ENCODE measurements at regions not wholly inside any gene's neighbourhood (a gene's known extent, or its start where the extent isn't known, plus 50 kb on each side); places are given as distances from the start of the nearest gene placed in this dataset.
"Not testable (repeated sequence)": the region's sequence is repeated elsewhere in the genome, so short reads cannot be mapped to it uniquely, and the experiment has no call there.

GRCh38 chr4:114034189-114034588, 54.7 kb upstream of the ARSJ start:
- no peak for DNase-seq (ENCODE audit: low read depth)

GRCh38 chr4:114036426-114036825, 57.0 kb upstream of the ARSJ start:
- no peak for DNase-seq (ENCODE audit: low read depth)

GRCh38 chr4:114036864-114037263, 57.4 kb upstream of the ARSJ start:
- DNase-seq (ENCODE audit: low read depth) = no peak

GRCh38 chr4:114037988-114038387, 58.5 kb upstream of the ARSJ start:
- DNase-seq (ENCODE audit: low read depth) = no peak

- no peak for DNase-seq (ENCODE audit: low read depth)
Observed at GRCh38 chr4:114038762-114039387, 59.4 kb upstream of the ARSJ start.

GRCh38 chr4:114040319-114041116, 61.1 kb upstream of the ARSJ start:
- DNase-seq (ENCODE audit: low read depth) = no peak

- DNase-seq (ENCODE audit: low read depth) = no peak
Observed at GRCh38 chr4:114041117-114041475, 61.6 kb upstream of the ARSJ start.

- no peak for DNase-seq (ENCODE audit: low read depth)
Observed at GRCh38 chr4:114043116-114043515, 63.7 kb upstream of the ARSJ start.

- not testable (repeated sequence) for DNase-seq (ENCODE audit: low read depth)
Observed at GRCh38 chr4:114044351-114044750, 64.9 kb upstream of the ARSJ start.

GRCh38 chr4:114046331-114046730, 66.9 kb upstream of the ARSJ start:
- no peak for DNase-seq (ENCODE audit: low read depth)

GRCh38 chr4:114048154-114048553, 68.7 kb upstream of the ARSJ start:
- DNase-seq (ENCODE audit: low read depth) = not testable (repeated sequence)

- DNase-seq (ENCODE audit: low read depth) = no peak
Observed at GRCh38 chr4:114052227-114052626, 72.8 kb upstream of the ARSJ start.

GRCh38 chr4:114056599-114056998, 77.2 kb upstream of the ARSJ start:
- no peak for DNase-seq (ENCODE audit: low read depth)

GRCh38 chr4:114057746-114058145, 78.3 kb upstream of the ARSJ start:
- DNase-seq (ENCODE audit: low read depth) = no peak

- DNase-seq (ENCODE audit: low read depth) = no peak
Observed at GRCh38 chr4:114062499-114062898, 83.1 kb upstream of the ARSJ start.

GRCh38 chr4:114072781-114073180, 93.3 kb upstream of the ARSJ start:
- no peak for DNase-seq (ENCODE audit: low read depth)

- DNase-seq (ENCODE audit: low read depth) = no peak
Observed at GRCh38 chr4:114076899-114077570, 97.6 kb upstream of the ARSJ start.

- no peak for DNase-seq (ENCODE audit: low read depth)
Observed at GRCh38 chr4:114077610-114078009, 98.2 kb upstream of the ARSJ start.

- DNase-seq (ENCODE audit: low read depth) = no peak
Observed at GRCh38 chr4:114078636-114079035, 99.2 kb upstream of the ARSJ start.

- no peak for DNase-seq (ENCODE audit: low read depth)
Observed at GRCh38 chr4:114081783-114082182, 102.3 kb upstream of the ARSJ start.

GRCh38 chr4:114082348-114082747, 102.9 kb upstream of the ARSJ start:
- no peak for DNase-seq (ENCODE audit: low read depth)

- no peak for DNase-seq (ENCODE audit: low read depth)
Observed at GRCh38 chr4:114085611-114086345, 106.3 kb upstream of the ARSJ start.

All from stimulated activated CD8-positive, alpha-beta memory T cell treated with anti-CD3 and anti-CD28 coated beads, Interleukin-4, amount 100 ng/mL, for 24 hours (primary cell).